HG02852 (cell line): ENCODE measurements at regions not wholly inside any gene's neighbourhood (a gene's known extent, or its start where the extent isn't known, plus 50 kb on each side); places are given as distances from the start of the nearest gene placed in this dataset.
A peak's percentile ranks its signal among the peaks of the same experiment; 100 is the strongest.

Experiments
- ATAC-seq: cut with Tn5 transposase; IDR thresholded peaks from one replicate; pipeline ENCODE4 v1.9.1; 2021; ENCODE audit warnings: mild to moderate bottlenecking, moderate library complexity; ENCODE audit not compliant: unreplicated experiment

GRCh38 chrX:40154250-40154852 lies 56.6 kb upstream of the BCOR start:
- no peak for ATAC-seq

GRCh38 chrX:40153345-40154249 lies 55.8 kb upstream of the BCOR start:
- ATAC-seq, result peak; percentile 66

GRCh38 chrX:40152741-40153344 lies 55.1 kb upstream of the BCOR start:
- no peak for ATAC-seq

DNA sequence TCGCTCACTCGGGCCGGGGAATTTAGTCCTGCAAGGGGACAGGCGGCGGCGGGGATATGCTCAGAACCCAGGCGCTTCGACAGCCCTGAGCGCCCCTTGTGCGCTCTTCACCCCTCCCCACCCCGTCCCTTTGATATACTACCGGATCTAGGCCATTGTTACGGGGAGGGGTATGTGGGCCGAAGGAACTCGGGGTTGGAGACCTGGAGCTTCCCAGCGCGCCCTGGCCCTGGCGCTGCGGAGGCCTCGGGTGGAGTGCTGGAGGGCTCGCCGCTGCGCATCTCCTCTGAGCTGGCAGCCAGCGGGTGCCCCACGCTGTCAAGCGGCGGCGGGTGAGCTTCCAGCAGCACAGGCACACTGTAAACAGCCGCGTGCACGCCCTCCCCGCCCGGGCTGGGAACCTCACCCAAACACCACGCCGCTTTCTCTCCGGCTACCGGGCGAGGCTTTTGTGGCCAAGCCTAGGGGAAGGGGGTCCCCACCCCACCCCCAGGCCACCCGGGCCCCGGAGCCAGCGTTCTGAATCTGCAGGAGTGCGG lies 54.5 kb upstream of the BCOR start:
- ATAC-seq, result no peak

- no peak for ATAC-seq
Observed at GRCh38 chrX:40151211-40152172, 53.7 kb upstream of the BCOR start.

- ATAC-seq, result no peak
Observed at GRCh38 chrX:40150503-40150902, 52.7 kb upstream of the BCOR start.

- ATAC-seq, result no peak
Observed at GRCh38 chrX:40149286-40150175, 51.8 kb upstream of the BCOR start.

- ATAC-seq, result no peak
Observed at GRCh38 chrX:40148385-40149285, 50.9 kb upstream of the BCOR start.

GRCh38 chrX:40147971-40148370 lies 50.2 kb upstream of the BCOR start:
- ATAC-seq, result no peak
